Thyroid gland (tissue), 4 donors: ENCODE measurements at regions not wholly inside any gene's neighbourhood (a gene's known extent, or its start where the extent isn't known, plus 50 kb on each side); places are given as distances from the start of the nearest gene placed in this dataset.
"Not testable (repeated sequence)": the region's sequence is repeated elsewhere in the genome, so short reads cannot be mapped to it uniquely, and the experiment has no call there.

Source experiments
- CTCF ChIP-seq, 6 experiments: fragments of 200-600 bp in 3 of 6; fragments of 450-650 bp in 3 of 6; sonication (generic) in 3 of 6; IDR thresholded peaks; one replicate each; pipeline ENCODE4 v1.5.1; 2016 to 2019; ENCODE audit warnings: antibody characterized with exemption in 6 of 6, mild to moderate bottlenecking in 2 of 6, inconsistent platforms in 1 of 6, moderate library complexity in 1 of 6
- POLR2A ChIP-seq, 2 donors: fragments of 450-650 bp; IDR thresholded peaks; one replicate each; pipeline ENCODE4 v1.6.1; 2017; ENCODE audit warnings: antibody characterized with exemption in 2 of 2, mild to moderate bottlenecking in 2 of 2, moderate library complexity in 1 of 2

GRCh38 chr6:167562862-167563261, 238.0 kb downstream of the TTLL2 start:
- TF ChIP-seq CTCF, POLR2A (IDR thresholded peaks at IDR 0.05): not testable (repeated sequence)
